Adrenal gland (tissue), 9 donors: ENCODE measurements at regions not wholly inside any gene's neighbourhood (a gene's known extent, or its start where the extent isn't known, plus 50 kb on each side); places are given as distances from the start of the nearest gene placed in this dataset.

Experiments used
- DNase-seq, 7 donors: peaks; one replicate each; pipeline ENCODE4 v3.0.0-alpha.2; 2019 to 2020
- H3K27ac ChIP-seq, 5 donors: fragments of 200-600 bp; sonication (generic) in 4 of 5; 1 replicate in 3 of 5; 2 replicates in 2 of 5; pipeline versions ENCODE4 v1.5.1 to v1.8.0; 2016 to 2020; ENCODE audit warnings: mild to moderate bottlenecking in 1 of 5
- H3K27me3 ChIP-seq: fragments of 200-600 bp; 2 replicates; pipeline ENCODE4 v1.8.0; 2021
- H3K36me3 ChIP-seq, 2 donors: fragments of 200-600 bp; replicated peaks in 1 of 2; 1 replicate in 1 of 2; 2 replicates in 1 of 2; pipeline versions ENCODE4 v1.5.1 to v1.8.0; 2018 to 2022
- H3K4me1 ChIP-seq, 2 donors: fragments of 200-600 bp; replicated peaks in 1 of 2; 1 replicate in 1 of 2; 2 replicates in 1 of 2; pipeline versions ENCODE4 v1.5.1 to v1.8.0; 2018 to 2021
- H3K4me3 ChIP-seq, 4 donors: fragments of 200-600 bp; sonication (generic) in 3 of 4; one replicate each; pipeline ENCODE4 v1.5.1; 2016 to 2018
- H3K9me3 ChIP-seq, 3 donors: fragments of 200-600 bp; sonication (generic) in 1 of 3; replicated peaks in 1 of 3; 1 replicate in 2 of 3; 2 replicates in 1 of 3; pipeline versions ENCODE4 v1.5.1 to v1.8.0; 2016 to 2021
- CTCF ChIP-seq, 6 experiments: fragments of 450-650 bp in 4 of 6; fragments of 200-600 bp in 2 of 6; sonication (generic) in 1 of 6; IDR thresholded peaks; 1 replicate in 5 of 6; 2 replicates in 1 of 6; pipeline versions ENCODE4 v1.5.1 to v1.8.0; 2016 to 2021; ENCODE audit warnings: antibody characterized with exemption in 6 of 6, mild to moderate bottlenecking in 2 of 6, moderate library complexity in 1 of 6
- POLR2A ChIP-seq, 2 donors: fragments of 450-650 bp; IDR thresholded peaks; one replicate each; pipeline ENCODE4 v1.6.1; 2017; ENCODE audit warnings: antibody characterized with exemption in 2 of 2, mild to moderate bottlenecking in 2 of 2, moderate library complexity in 1 of 2
- whole genome bisulfite sequencing, 4 donors: extraction: QIAGEN DNeasy Blood & Tissue Kit in 2 of 4; methylation state at CpG; one replicate each; pipeline versions ENCODE4 v1.1.5 to v1.1.7; 2013 to 2017; 5-methylcytosine and 5-hydroxymethylcytosine counted together
- intact Hi-C, 2 donors: fragments of 100-400 bp; cut with DNase I; formaldehyde crosslinking; loops; one replicate each; pipeline versions ENCODE4 v1.14.1 to v1.15.0; 2022 to 2023
- donor health status: healthy with polysubstance abuse.
- donor health status: Bipolar disorder and iron deficiency.
- donor health status: DM: yes; HTN: yes; CAD: no.
- donor health status: DM: no; HTN: no; CAD: no.
- donor health status: DM: no; HTN: no; CAD: no.

GRCh38 chr1:95449516-95449915, 215.5 kb downstream of the RWDD3 start:
- Histone ChIP-seq H3K36me3 (no peaks in the 10 kb centered on the region), H3K27ac (no peak overlapping the region), H3K4me1 (no peaks in the 10 kb centered on the region), H3K4me3 (no peak overlapping the region), H3K9me3 (no peaks in the 10 kb centered on the region), H3K27me3 (no peaks in the 10 kb centered on the region)
- DNase-seq, result no peak
- TF ChIP-seq POLR2A (IDR thresholded peaks at IDR 0.05) (no peak), CTCF (IDR thresholded peaks at IDR 0.05) (no peak)
- 85 to 93% (median 86%) methylated on average over 3 of the region's 3 CpGs for WGBS, 4 donors
- intact Hi-C loops, result no loop called here

GRCh38 chr1:95451054-95451453, 217.0 kb downstream of the RWDD3 start:
- H3K4me1 ChIP-seq, result no peaks in the 10 kb centered on the region
- DNase-seq, result no peak
- H3K27me3 ChIP-seq, result no peaks in the 10 kb centered on the region
- no peak overlapping the region for H3K4me3 ChIP-seq
- TF ChIP-seq POLR2A (IDR thresholded peaks at IDR 0.05) (no peak), CTCF (IDR thresholded peaks at IDR 0.05) (no peak)
- intact Hi-C loops, result no loop called here
- 62 to 76% (median 74%) methylated on average over 3 of the region's 3 CpGs for WGBS, 4 donors
- no peaks in the 10 kb centered on the region for H3K36me3 ChIP-seq
- H3K9me3 ChIP-seq, result no peaks in the 10 kb centered on the region
- no peak overlapping the region for H3K27ac ChIP-seq

- WGBS, 4 donors, result 67 to 90% (median 82%) methylated on average over 3 of the region's 3 CpGs
- intact Hi-C loops, result no loop called here
- H3K27ac ChIP-seq, result no peak overlapping the region
- H3K4me1 ChIP-seq, result no peaks in the 10 kb centered on the region
- no peak for DNase-seq
- no peaks in the 10 kb centered on the region for H3K27me3 ChIP-seq
- H3K4me3 ChIP-seq, result no peak overlapping the region
- no peak for TF ChIP-seq POLR2A (IDR thresholded peaks at IDR 0.05)
- no peak for TF ChIP-seq CTCF (IDR thresholded peaks at IDR 0.05)
- no peaks in the 10 kb centered on the region for H3K9me3 ChIP-seq
- no peaks in the 10 kb centered on the region for H3K36me3 ChIP-seq
Measured at GRCh38 chr1:95451904-95452303, 217.9 kb downstream of the RWDD3 start.

- H3K4me3 ChIP-seq, result no peak overlapping the region
- H3K4me1 ChIP-seq, result no peaks in the 10 kb centered on the region
- H3K9me3 ChIP-seq, result no peaks in the 10 kb centered on the region
- H3K27ac ChIP-seq, result no peak overlapping the region
- H3K27me3 ChIP-seq, result no peaks in the 10 kb centered on the region
- 80 to 94% (median 86%) methylated on average over 2 of the region's 2 CpGs for WGBS, 4 donors
- TF ChIP-seq CTCF (IDR thresholded peaks at IDR 0.05) (no peak), POLR2A (IDR thresholded peaks at IDR 0.05) (no peak)
- no peak for DNase-seq
- no peaks in the 10 kb centered on the region for H3K36me3 ChIP-seq
- intact Hi-C loops, result no loop called here
Measured at GRCh38 chr1:95453053-95453452, 219.0 kb downstream of the RWDD3 start.
